Neural progenitor cell (in vitro differentiated cells): ENCODE measurements at regions not wholly inside any gene's neighbourhood (a gene's known extent, or its start where the extent isn't known, plus 50 kb on each side); places are given as distances from the start of the nearest gene placed in this dataset.

Experiments
- DNase-seq: peaks from one replicate; pipeline ENCODE4 v3.0.0-alpha.2; 2016; ENCODE audit warnings: low spot score
- H2AFZ ChIP-seq: fragments of 200-600 bp; sonication (generic); replicated peaks from 2 replicates; pipeline ENCODE4 v1.6.1; 2016; ENCODE audit warnings: antibody characterized with exemption
- H3F3A ChIP-seq: fragments of 200-600 bp; sonication (generic); 2 replicates; pipeline ENCODE4 v1.6.1; 2016; ENCODE audit warnings: antibody characterized with exemption, low read depth
- H3K27ac ChIP-seq: fragments of 200-600 bp; sonication (generic); 2 replicates; pipeline ENCODE4 v1.5.1; 2016; ENCODE audit warnings: mild to moderate bottlenecking
- H3K27me3 ChIP-seq: fragments of 200-600 bp; sonication (generic); 2 replicates; pipeline ENCODE4 v1.6.1; 2016; ENCODE audit warnings: mild to moderate bottlenecking, moderate library complexity
- H3K36me3 ChIP-seq: fragments of 200-600 bp; sonication (generic); 2 replicates; pipeline ENCODE4 v1.5.1; 2016
- H3K4me1 ChIP-seq: fragments of 200-600 bp; sonication (generic); 2 replicates; pipeline ENCODE4 v1.6.1; 2016; ENCODE audit warnings: mixed run types
- H3K4me2 ChIP-seq: fragments of 200-600 bp; sonication (generic); 2 replicates; pipeline ENCODE4 v1.6.1; 2016
- H3K4me3 ChIP-seq: fragments of 200-600 bp; sonication (generic); 2 replicates; pipeline ENCODE4 v1.5.1; 2016
- H3K79me2 ChIP-seq: fragments of 200-600 bp; sonication (generic); 2 replicates; pipeline ENCODE4 v1.6.1; 2016; ENCODE audit warnings: low read depth
- H3K9ac ChIP-seq: fragments of 200-600 bp; sonication (generic); 2 replicates; pipeline ENCODE4 v1.6.1; 2016
- H3K9me3 ChIP-seq: fragments of 200-600 bp; sonication (generic); 2 replicates; pipeline ENCODE4 v1.5.1; 2016; ENCODE audit warnings: low read depth
- H4K20me1 ChIP-seq: fragments of 200-600 bp; sonication (generic); 2 replicates; pipeline ENCODE4 v1.6.1; 2016; ENCODE audit warnings: low read depth
- H3K27ac Mint-ChIP-seq: 3 replicates; pipeline ENCODE4 v1.8.0; 2021; ENCODE audit warnings: mixed read lengths
- H3K27me3 Mint-ChIP-seq: 2 replicates; pipeline ENCODE4 v1.8.0; 2022; ENCODE audit warnings: low read depth, mild to moderate bottlenecking, inconsistent platforms, moderate library complexity, mixed read lengths; ENCODE audit not compliant: insufficient read depth
- H3K36me3 Mint-ChIP-seq: 3 replicates; pipeline ENCODE4 v1.8.0; 2021; ENCODE audit warnings: mixed read lengths
- H3K4me1 Mint-ChIP-seq: 3 replicates; pipeline ENCODE4 v1.8.0; 2021; ENCODE audit warnings: mixed read lengths
- H3K4me3 Mint-ChIP-seq: 3 replicates; pipeline ENCODE4 v1.8.0; 2021; ENCODE audit warnings: mild to moderate bottlenecking, moderate library complexity, mixed read lengths
- H3K9me3 Mint-ChIP-seq: 3 replicates; pipeline ENCODE4 v1.8.0; 2020; ENCODE audit warnings: mixed read lengths
- CTCF ChIP-seq: fragments of 200-600 bp; sonication (generic); IDR thresholded peaks from 2 replicates; pipeline ENCODE4 v1.5.1; 2017; ENCODE audit warnings: antibody characterized with exemption, mild to moderate bottlenecking
- EZH2 ChIP-seq: fragments of 200-600 bp; sonication (generic); IDR thresholded peaks from 2 replicates; pipeline ENCODE4 v1.6.1; 2017; ENCODE audit warnings: antibody characterized with exemption, mild to moderate bottlenecking, moderate library complexity
- EZH2phosphoT487 ChIP-seq: fragments of 200-600 bp; sonication (generic); IDR thresholded peaks from 2 replicates; pipeline ENCODE4 v1.6.1; 2017; ENCODE audit warnings: antibody characterized with exemption

DNA sequence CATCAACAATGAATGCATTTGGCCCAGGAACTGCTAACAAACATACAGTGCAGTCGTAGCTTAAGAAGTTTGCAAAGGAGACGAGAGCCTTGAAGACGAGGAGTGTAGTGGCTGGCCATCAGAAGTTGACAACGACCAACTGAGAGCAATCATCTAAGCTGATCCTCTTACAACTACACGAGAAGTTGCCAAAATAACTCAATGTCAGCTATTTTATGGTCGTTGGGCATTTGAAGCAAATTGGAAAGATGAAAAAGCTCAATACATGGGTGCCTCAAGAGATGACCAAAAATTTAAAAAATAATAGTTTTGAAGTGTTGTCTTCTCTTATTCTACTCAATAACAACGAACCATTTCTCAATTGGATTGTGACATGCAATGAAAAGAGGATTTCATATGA lies 757.7 kb upstream of the CHD1 start:
- no peak overlapping the region for H3K4me3 Mint-ChIP-seq
- H3K9me3 Mint-ChIP-seq: no peaks in the 10 kb centered on the region
- H3K79me2 ChIP-seq: no peaks in the 10 kb centered on the region
- H3K4me3 ChIP-seq: no peak overlapping the region
- no peak overlapping the region for H3K27ac ChIP-seq
- H3K36me3 ChIP-seq: no peaks in the 10 kb centered on the region
- no peaks in the 10 kb centered on the region for H3F3A ChIP-seq
- H2AFZ ChIP-seq: no peak overlapping the region
- no peaks in the 10 kb centered on the region for H3K27me3 ChIP-seq
- H3K9me3 ChIP-seq: no peaks in the 10 kb centered on the region
- H3K36me3 Mint-ChIP-seq: no peaks in the 10 kb centered on the region
- peaks cover 8% of the 10 kb centered on the region for H3K4me1 ChIP-seq
- no peak overlapping the region for H3K4me2 ChIP-seq
- TF ChIP-seq CTCF: no peak
- no peak for TF ChIP-seq EZH2phosphoT487
- no peak for TF ChIP-seq EZH2
- no peak overlapping the region for H3K9ac ChIP-seq
- H3K4me1 Mint-ChIP-seq: peaks cover 4% of the 10 kb centered on the region
- no peak overlapping the region for H3K27ac Mint-ChIP-seq
- no peak for DNase-seq
- H3K27me3 Mint-ChIP-seq: no peaks in the 10 kb centered on the region
- no peaks in the 10 kb centered on the region for H4K20me1 ChIP-seq

DNA sequence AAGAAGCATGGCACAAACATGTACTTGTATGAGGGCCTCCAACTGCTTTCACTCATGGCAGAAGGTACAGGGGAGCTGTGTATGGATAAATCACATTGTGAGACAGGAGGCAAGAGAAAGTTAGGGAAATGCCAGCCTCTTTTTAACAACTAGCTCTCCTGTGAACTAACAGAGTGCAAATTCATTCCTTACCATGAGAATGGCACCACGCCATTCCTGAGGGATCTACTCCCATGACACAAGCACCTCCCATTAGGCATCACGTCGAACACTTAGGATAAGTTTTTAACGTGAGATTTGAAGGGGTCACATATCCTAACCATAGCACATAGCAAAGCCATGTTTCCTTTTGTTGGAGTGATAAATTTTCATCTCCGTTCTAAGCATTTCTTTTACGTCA lies 747.2 kb upstream of the CHD1 start:
- Mint-ChIP-seq H3K27ac (no peak overlapping the region), H3K36me3 (no peaks in the 10 kb centered on the region), H3K9me3 (no peaks in the 10 kb centered on the region), H3K4me1 (no peaks in the 10 kb centered on the region), H3K4me3 (no peak overlapping the region), H3K27me3 (no peaks in the 10 kb centered on the region)
- Histone ChIP-seq H3K9ac (no peak overlapping the region), H2AFZ (no peak overlapping the region), H3K9me3 (no peaks in the 10 kb centered on the region), H3K4me2 (no peak overlapping the region), H3K36me3 (no peaks in the 10 kb centered on the region), H3K4me3 (no peak overlapping the region), H3K27me3 (no peaks in the 10 kb centered on the region), H3K4me1 (no peaks in the 10 kb centered on the region), H4K20me1 (no peaks in the 10 kb centered on the region), H3F3A (no peaks in the 10 kb centered on the region), H3K79me2 (no peaks in the 10 kb centered on the region), H3K27ac (no peak overlapping the region)
- DNase-seq: no peak
- TF ChIP-seq EZH2 (no peak), CTCF (no peak), EZH2phosphoT487 (no peak)

DNA sequence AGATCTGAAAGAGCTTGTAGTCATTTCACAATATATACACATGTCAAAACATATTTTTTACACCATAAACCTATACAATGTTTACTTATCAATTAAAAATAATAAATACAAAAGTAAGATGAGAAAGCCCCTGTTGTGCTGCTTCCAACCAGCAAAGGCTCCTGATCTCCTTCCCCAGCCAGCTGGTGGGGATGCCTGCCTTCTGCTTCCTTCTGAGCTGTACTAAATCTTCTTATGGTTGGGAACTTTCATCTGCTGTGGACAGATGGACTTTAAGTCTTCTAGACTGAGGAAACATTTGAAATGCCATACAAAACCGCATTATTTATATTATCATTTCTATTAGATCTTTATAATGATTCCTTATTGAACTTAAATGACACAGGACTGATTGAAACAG lies 745.3 kb upstream of the CHD1 start:
- H3K27me3 ChIP-seq: no peaks in the 10 kb centered on the region
- no peaks in the 10 kb centered on the region for H3K79me2 ChIP-seq
- Mint-ChIP-seq H3K9me3 (no peaks in the 10 kb centered on the region), H3K36me3 (no peaks in the 10 kb centered on the region), H3K4me1 (no peaks in the 10 kb centered on the region), H3K4me3 (no peak overlapping the region), H3K27ac (no peak overlapping the region), H3K27me3 (no peaks in the 10 kb centered on the region)
- no peak overlapping the region for H3K9ac ChIP-seq
- H4K20me1 ChIP-seq: no peaks in the 10 kb centered on the region
- no peaks in the 10 kb centered on the region for H3K9me3 ChIP-seq
- H2AFZ ChIP-seq: no peak overlapping the region
- H3K36me3 ChIP-seq: no peaks in the 10 kb centered on the region
- no peak overlapping the region for H3K4me2 ChIP-seq
- TF ChIP-seq CTCF (no peak), EZH2 (no peak), EZH2phosphoT487 (no peak)
- no peaks in the 10 kb centered on the region for H3K4me1 ChIP-seq
- H3K4me3 ChIP-seq: no peak overlapping the region
- DNase-seq: no peak
- H3K27ac ChIP-seq: no peak overlapping the region
- H3F3A ChIP-seq: no peaks in the 10 kb centered on the region

DNA sequence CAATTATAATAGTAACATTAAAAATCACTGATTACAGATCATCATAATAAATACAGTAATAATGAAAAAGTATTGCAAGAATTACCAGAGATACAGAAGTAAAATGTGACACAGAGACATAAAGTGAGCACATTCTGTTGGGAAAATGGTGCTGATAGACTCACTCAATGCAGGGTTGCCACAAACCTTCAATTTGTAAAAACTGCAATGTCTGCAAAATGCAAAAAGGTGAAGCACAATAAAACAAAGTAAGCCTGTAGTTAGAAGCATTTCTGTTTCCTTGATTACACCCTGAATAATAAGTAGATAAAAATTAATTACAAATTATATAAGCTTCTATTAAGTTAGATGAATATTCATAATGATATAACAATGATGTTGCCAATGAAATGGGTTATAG lies 736.2 kb upstream of the CHD1 start:
- Histone ChIP-seq H3K27ac (no peak overlapping the region), H3K36me3 (no peaks in the 10 kb centered on the region), H2AFZ (no peak overlapping the region), H3K27me3 (no peaks in the 10 kb centered on the region), H3K9ac (no peak overlapping the region), H3K4me1 (no peaks in the 10 kb centered on the region), H3K79me2 (no peaks in the 10 kb centered on the region), H3K4me2 (no peak overlapping the region), H3F3A (no peaks in the 10 kb centered on the region), H3K4me3 (no peak overlapping the region), H4K20me1 (no peaks in the 10 kb centered on the region), H3K9me3 (no peaks in the 10 kb centered on the region)
- H3K4me1 Mint-ChIP-seq: no peaks in the 10 kb centered on the region
- no peak overlapping the region for H3K27ac Mint-ChIP-seq
- TF ChIP-seq EZH2 (no peak), EZH2phosphoT487 (no peak), CTCF (no peak)
- H3K27me3 Mint-ChIP-seq: no peaks in the 10 kb centered on the region
- DNase-seq: no peak
- H3K9me3 Mint-ChIP-seq: no peaks in the 10 kb centered on the region
- no peak overlapping the region for H3K4me3 Mint-ChIP-seq
- H3K36me3 Mint-ChIP-seq: no peaks in the 10 kb centered on the region
